IMR-90 (cell line): ENCODE measurements at regions not wholly inside any gene's neighbourhood (a gene's known extent, or its start where the extent isn't known, plus 50 kb on each side); places are given as distances from the start of the nearest gene placed in this dataset.

Experiments
- POLR2A ChIP-seq: IDR thresholded peaks from 2 replicates; pipeline ENCODE4 v1.6.1; 2012; ENCODE audit warnings: mild to moderate bottlenecking, low read depth, low read length
- RFX5 ChIP-seq: IDR thresholded peaks from 2 replicates; pipeline ENCODE4 v1.8.0; 2012; ENCODE audit warnings: low read depth, mild to moderate bottlenecking, low read length, moderate library complexity
- SMC3 ChIP-seq: fragments of 150-350 bp; IDR thresholded peaks from 2 replicates; pipeline ENCODE4 v1.6.1; 2016; ENCODE audit warnings: low read depth, mild to moderate bottlenecking, antibody characterized with exemption, low read length, moderate library complexity
- TF ChIP-seq, protein P1 (sequence below): conservative IDR thresholded peaks from 2 replicates; pipeline ENCODE4 v1.5.1; 2012; ENCODE audit warnings: mild to moderate bottlenecking, low read depth, low read length, improper control_type of control experiment
- TF ChIP-seq, protein P2 (sequence below): fragments of 150-350 bp; IDR thresholded peaks from 2 replicates; pipeline ENCODE4 v1.6.1; 2017; ENCODE audit warnings: mild to moderate bottlenecking, antibody characterized with exemption, low read length, low read depth

DNA sequence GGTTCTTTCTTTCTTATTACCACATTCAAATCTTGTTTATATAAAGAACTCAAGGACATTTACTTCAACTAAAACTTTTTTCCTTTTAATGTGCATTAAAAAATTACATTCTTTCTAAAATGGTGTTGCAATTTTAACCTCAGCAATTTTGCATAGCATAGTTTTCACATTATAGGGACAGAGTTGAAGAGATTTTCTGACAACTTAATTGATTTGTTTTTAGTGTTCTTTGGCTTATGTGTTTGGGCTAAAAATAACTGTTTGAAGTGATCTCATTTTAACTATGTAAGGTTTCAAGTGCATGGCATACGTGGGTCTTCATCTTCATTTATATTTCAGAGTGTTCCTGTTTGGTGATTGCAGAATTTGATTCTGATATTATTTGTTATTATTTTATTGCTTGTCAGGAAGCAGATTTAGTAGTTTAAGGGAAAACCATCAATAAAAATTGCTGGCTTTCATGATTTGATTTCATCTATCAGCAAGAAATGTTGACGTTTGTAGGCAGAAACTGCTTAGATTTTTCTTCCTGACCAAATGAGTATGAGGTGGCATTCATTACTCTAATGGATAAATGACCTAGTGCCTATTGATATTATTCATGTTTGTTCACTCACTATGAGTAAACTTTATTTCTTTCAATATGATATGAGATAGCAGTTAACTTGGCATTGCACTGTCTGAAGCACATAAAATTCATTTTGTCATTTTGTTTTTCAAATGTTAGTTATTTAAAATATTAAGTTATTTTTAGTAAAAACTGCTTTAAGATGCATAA lies 398.4 kb downstream of the NUP35 start:
- TF ChIP-seq, protein P1, sequence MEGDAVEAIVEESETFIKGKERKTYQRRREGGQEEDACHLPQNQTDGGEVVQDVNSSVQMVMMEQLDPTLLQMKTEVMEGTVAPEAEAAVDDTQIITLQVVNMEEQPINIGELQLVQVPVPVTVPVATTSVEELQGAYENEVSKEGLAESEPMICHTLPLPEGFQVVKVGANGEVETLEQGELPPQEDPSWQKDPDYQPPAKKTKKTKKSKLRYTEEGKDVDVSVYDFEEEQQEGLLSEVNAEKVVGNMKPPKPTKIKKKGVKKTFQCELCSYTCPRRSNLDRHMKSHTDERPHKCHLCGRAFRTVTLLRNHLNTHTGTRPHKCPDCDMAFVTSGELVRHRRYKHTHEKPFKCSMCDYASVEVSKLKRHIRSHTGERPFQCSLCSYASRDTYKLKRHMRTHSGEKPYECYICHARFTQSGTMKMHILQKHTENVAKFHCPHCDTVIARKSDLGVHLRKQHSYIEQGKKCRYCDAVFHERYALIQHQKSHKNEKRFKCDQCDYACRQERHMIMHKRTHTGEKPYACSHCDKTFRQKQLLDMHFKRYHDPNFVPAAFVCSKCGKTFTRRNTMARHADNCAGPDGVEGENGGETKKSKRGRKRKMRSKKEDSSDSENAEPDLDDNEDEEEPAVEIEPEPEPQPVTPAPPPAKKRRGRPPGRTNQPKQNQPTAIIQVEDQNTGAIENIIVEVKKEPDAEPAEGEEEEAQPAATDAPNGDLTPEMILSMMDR: no peak
- TF ChIP-seq SMC3: no peak
- no peak for TF ChIP-seq POLR2A
- TF ChIP-seq, protein P2, sequence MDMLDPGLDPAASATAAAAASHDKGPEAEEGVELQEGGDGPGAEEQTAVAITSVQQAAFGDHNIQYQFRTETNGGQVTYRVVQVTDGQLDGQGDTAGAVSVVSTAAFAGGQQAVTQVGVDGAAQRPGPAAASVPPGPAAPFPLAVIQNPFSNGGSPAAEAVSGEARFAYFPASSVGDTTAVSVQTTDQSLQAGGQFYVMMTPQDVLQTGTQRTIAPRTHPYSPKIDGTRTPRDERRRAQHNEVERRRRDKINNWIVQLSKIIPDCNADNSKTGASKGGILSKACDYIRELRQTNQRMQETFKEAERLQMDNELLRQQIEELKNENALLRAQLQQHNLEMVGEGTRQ: no peak
- no peak for TF ChIP-seq RFX5
